DND-41 (cell line): ENCODE measurements at regions not wholly inside any gene's neighbourhood (a gene's known extent, or its start where the extent isn't known, plus 50 kb on each side); places are given as distances from the start of the nearest gene placed in this dataset.

Experiments
- EZH2 ChIP-seq: IDR thresholded peaks from 3 replicates; pipeline ENCODE4 v1.6.1; 2012; ENCODE audit warnings: borderline replicate concordance, low read depth, mild to moderate bottlenecking, moderate library complexity, low read length, inconsistent platforms; ENCODE audit not compliant: severe bottlenecking
- TF ChIP-seq, protein P1 (sequence below): IDR thresholded peaks from 2 replicates; pipeline ENCODE4 v1.5.1; 2012; ENCODE audit warnings: borderline replicate concordance, low read length, moderate library complexity, mild to moderate bottlenecking; ENCODE audit not compliant: poor library complexity, severe bottlenecking; ENCODE audit errors: extremely low read depth

DNA sequence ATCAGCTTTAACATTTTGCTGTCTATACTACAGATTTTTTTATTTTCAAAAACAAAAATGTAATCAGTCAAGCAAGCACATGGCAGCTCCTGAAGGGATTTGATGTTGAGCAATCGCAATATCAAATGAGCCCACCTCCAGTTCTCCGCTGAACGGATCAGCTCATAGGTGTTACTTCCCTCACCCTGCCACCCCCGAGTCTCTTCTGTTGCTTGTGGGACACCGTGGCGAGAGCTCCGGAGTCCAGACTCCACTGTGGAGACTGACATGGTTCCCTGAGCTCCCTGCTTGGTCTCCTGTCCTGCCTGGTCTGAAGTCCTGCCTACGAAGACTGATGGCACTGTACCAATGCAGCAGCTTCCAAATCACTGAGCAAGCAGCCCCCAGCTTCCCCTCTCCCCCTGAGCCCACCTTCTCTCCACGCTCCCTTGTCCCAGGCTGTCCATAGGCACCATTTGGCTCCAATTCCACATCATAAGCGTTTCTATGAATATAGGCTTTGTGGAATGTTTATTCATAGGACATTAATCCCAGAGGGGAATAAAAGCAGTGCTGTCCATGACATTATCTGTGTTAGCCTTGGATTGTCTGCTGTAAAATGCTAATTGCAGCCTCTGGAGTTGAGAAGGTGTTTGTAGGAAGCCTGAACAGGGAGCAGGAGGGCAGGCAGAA is 162.2 kb downstream of the LY86 start:
- TF ChIP-seq, protein P1, sequence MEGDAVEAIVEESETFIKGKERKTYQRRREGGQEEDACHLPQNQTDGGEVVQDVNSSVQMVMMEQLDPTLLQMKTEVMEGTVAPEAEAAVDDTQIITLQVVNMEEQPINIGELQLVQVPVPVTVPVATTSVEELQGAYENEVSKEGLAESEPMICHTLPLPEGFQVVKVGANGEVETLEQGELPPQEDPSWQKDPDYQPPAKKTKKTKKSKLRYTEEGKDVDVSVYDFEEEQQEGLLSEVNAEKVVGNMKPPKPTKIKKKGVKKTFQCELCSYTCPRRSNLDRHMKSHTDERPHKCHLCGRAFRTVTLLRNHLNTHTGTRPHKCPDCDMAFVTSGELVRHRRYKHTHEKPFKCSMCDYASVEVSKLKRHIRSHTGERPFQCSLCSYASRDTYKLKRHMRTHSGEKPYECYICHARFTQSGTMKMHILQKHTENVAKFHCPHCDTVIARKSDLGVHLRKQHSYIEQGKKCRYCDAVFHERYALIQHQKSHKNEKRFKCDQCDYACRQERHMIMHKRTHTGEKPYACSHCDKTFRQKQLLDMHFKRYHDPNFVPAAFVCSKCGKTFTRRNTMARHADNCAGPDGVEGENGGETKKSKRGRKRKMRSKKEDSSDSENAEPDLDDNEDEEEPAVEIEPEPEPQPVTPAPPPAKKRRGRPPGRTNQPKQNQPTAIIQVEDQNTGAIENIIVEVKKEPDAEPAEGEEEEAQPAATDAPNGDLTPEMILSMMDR: no peak
- TF ChIP-seq EZH2: no peak
